ENCODE measurements at regions not wholly inside any gene's neighbourhood (a gene's known extent, or its start where the extent isn't known, plus 50 kb on each side); places are given as distances from the start of the nearest gene placed in this dataset.
A peak's percentile ranks its signal among the peaks of the same experiment; 100 is the strongest.

DNA sequence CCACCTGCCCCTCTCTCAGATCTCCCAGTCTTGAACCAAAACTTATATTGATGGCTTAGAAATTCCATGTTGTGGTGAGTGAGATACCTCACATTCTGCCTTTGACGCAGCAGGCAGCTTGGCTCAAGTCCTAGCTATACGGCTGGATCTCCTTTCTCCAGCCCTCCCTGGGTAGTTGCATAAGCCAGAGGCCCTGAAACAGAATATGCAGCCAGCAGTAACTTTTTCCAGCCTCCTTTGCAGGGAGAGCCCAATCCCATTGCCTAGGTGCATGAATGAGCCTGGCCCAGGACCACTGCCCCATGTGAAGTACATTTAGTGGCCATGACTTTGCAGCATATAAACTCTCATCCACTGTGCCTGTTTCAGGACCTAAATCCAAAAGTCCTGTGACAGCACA lies 202.2 kb upstream of the CDYL start:
- TF ChIP-seq EZH2phosphoT487 (IDR thresholded peaks at IDR 0.05; ENCODE audit: insufficient read depth, low read depth) (no peak), EZH2 (IDR thresholded peaks at IDR 0.05; ENCODE audit: insufficient read depth, poor library complexity, severe bottlenecking) (no peak)
- Histone ChIP-seq H2AFZ (no peak overlapping the region; the same call in 1 of the 2 replicates), H3K27me3 (replicated peaks; ENCODE audit: insufficient read depth) (no peaks in the 10 kb centered on the region), H3K4me2 (ENCODE audit: unreplicated experiment) (no peak overlapping the region), H3K9me3 (ENCODE audit: low read depth) (no peaks in the 10 kb centered on the region), H3K36me3 (ENCODE audit: low read depth) (no peaks in the 10 kb centered on the region), H3K9ac (no peak overlapping the region), H4K20me1 (ENCODE audit: insufficient read depth) (no peaks in the 10 kb centered on the region), H3K4me1 (ENCODE audit: insufficient read depth) (peaks cover 24% of the 10 kb centered on the region), H3K27ac (0 out of 2 replicates have a peak overlapping the region, but pooled peaks have one; percentile 14), H3K9me2 (ENCODE audit: insufficient read depth) (no peaks in the 10 kb centered on the region), H3K79me2 (ENCODE audit: insufficient read depth) (no peaks in the 10 kb centered on the region), H3F3A (ENCODE audit: insufficient read depth) (peaks cover 4% of the 10 kb centered on the region; the same call in 1 of the 2 replicates), H3K4me3 (no peak overlapping the region)
- 29 to 40% methylated on average over 2 of the region's 2 CpGs for WGBS, 2 experiments (ENCODE audit: low coverage in 1 of 2, low lambda C conversion rate in 2 of 2, missing lambda C conversion rate in 2 of 2)
- peak; percentile 69 for DNase-seq
- in situ Hi-C loops (cut with MboI), result no loop called here

DNA sequence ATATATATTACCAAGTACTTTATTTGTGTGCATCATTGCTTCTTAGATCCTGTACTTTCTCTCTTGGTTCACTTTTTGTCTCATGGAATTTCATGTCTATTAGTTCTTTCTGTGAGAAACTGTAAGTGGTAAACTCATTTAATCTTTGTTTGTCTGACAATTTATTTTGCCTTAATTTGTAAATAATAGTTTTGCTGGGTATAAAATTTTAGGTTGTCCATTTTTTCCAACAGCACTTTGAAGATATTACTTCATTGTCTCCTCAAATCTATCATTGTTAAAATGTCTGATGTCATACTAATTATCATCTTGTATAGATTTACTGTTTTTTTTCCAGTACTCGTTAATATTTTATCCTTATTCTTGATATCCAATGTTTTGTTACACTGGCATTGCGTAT lies 205.2 kb upstream of the CDYL start:
- in situ Hi-C loops (cut with MboI), result no loop called here
- no peak overlapping the region for H3K9ac ChIP-seq
- no peaks in the 10 kb centered on the region for H3K9me2 ChIP-seq (ENCODE audit: insufficient read depth)
- H2AFZ ChIP-seq, result no peak overlapping the region
- DNase-seq, result no peak
- H3K27ac ChIP-seq, result no peak overlapping the region
- 75 to 90% methylated on average over 2 of the region's 2 CpGs for WGBS, 2 experiments (ENCODE audit: low coverage in 1 of 2, low lambda C conversion rate in 2 of 2, missing lambda C conversion rate in 2 of 2)
- peaks cover 22% of the 10 kb centered on the region for H3K4me1 ChIP-seq (ENCODE audit: insufficient read depth)
- no peak overlapping the region for H3K4me2 ChIP-seq (ENCODE audit: unreplicated experiment)
- no peaks in the 10 kb centered on the region for H3K36me3 ChIP-seq (ENCODE audit: low read depth)
- no peak for TF ChIP-seq EZH2phosphoT487 (IDR thresholded peaks at IDR 0.05; ENCODE audit: insufficient read depth, low read depth)
- no peak for TF ChIP-seq EZH2 (IDR thresholded peaks at IDR 0.05; ENCODE audit: insufficient read depth, poor library complexity, severe bottlenecking)
- H3K4me3 ChIP-seq, result no peak overlapping the region
- H4K20me1 ChIP-seq (ENCODE audit: insufficient read depth), result no peaks in the 10 kb centered on the region
- no peaks in the 10 kb centered on the region for H3K79me2 ChIP-seq (ENCODE audit: insufficient read depth)
- no peaks in the 10 kb centered on the region for H3K9me3 ChIP-seq (ENCODE audit: low read depth)
- no peaks in the 10 kb centered on the region for H3K27me3 ChIP-seq (replicated peaks; ENCODE audit: insufficient read depth)
- H3F3A ChIP-seq (ENCODE audit: insufficient read depth), result peaks cover 8% of the 10 kb centered on the region; the same call in 1 of the 2 replicates

DNA sequence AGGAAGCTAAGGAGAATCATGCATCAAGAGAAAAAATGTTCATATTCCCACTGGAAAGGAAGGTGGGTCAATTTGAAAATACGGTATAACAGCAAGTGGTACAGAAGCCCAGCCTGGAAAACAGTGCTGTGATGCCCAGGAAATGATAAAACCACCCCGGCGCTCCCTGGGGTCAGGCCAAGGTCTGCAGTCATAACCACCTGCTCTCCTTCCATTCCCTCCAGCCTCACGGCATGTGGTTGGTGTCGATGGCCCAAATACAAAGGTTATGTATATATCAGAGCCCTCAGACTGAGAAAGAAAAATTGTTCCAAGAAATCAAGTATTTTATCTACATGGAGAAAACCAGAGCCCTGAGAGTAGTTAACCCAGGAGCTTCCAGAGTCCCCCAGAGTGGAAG lies 208.1 kb upstream of the CDYL start:
- Histone ChIP-seq H3K4me3 (no peak overlapping the region), H3K79me2 (ENCODE audit: insufficient read depth) (no peaks in the 10 kb centered on the region), H3K9me3 (ENCODE audit: low read depth) (no peaks in the 10 kb centered on the region), H3K9ac (no peak overlapping the region), H4K20me1 (ENCODE audit: insufficient read depth) (no peaks in the 10 kb centered on the region), H3K4me2 (ENCODE audit: unreplicated experiment) (no peak overlapping the region), H3K36me3 (ENCODE audit: low read depth) (no peaks in the 10 kb centered on the region), H3K4me1 (ENCODE audit: insufficient read depth) (peaks cover 12% of the 10 kb centered on the region), H3K27me3 (replicated peaks; ENCODE audit: insufficient read depth) (no peaks in the 10 kb centered on the region), H2AFZ (no peak overlapping the region), H3K27ac (no peak overlapping the region), H3F3A (ENCODE audit: insufficient read depth) (peaks cover 8% of the 10 kb centered on the region; the same call in 1 of the 2 replicates), H3K9me2 (ENCODE audit: insufficient read depth) (no peaks in the 10 kb centered on the region)
- no peak for DNase-seq
- in situ Hi-C loops (cut with MboI), result no loop called here
- TF ChIP-seq EZH2phosphoT487 (IDR thresholded peaks at IDR 0.05; ENCODE audit: insufficient read depth, low read depth) (no peak), EZH2 (IDR thresholded peaks at IDR 0.05; ENCODE audit: insufficient read depth, poor library complexity, severe bottlenecking) (no peak)
- 83 to 88% methylated on average over 5 of the region's 5 CpGs for WGBS, 2 experiments (ENCODE audit: low coverage in 1 of 2, low lambda C conversion rate in 2 of 2, missing lambda C conversion rate in 2 of 2)

DNA sequence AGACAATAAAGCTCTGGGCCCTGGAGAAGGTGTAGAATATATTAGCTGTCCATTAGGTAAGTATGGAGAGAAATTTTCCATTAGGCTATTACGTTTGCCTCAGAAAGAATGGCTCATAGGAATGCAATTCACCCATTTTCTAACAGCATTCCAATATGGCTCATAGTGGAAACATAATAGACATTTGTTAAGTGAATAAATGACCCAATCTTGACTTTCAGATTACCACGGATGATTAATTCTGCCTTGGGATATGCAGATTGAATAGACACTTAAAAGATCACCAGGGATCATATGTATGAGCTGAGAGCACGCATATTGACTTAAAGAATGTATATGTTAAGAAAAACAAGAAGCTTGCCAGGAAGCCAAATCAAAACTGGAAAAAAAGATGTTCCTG lies 209.1 kb upstream of the CDYL start:
- H3K27me3 ChIP-seq (replicated peaks; ENCODE audit: insufficient read depth), result no peaks in the 10 kb centered on the region
- no peaks in the 10 kb centered on the region for H4K20me1 ChIP-seq (ENCODE audit: insufficient read depth)
- WGBS, 2 experiments (ENCODE audit: low coverage in 1 of 2, low lambda C conversion rate in 2 of 2, missing lambda C conversion rate in 2 of 2), result 34 to 41% methylated on average over 3 of the region's 3 CpGs
- TF ChIP-seq EZH2phosphoT487 (IDR thresholded peaks at IDR 0.05; ENCODE audit: insufficient read depth, low read depth) (no peak), EZH2 (IDR thresholded peaks at IDR 0.05; ENCODE audit: insufficient read depth, poor library complexity, severe bottlenecking) (no peak)
- peaks cover 12% of the 10 kb centered on the region for H3K4me1 ChIP-seq (ENCODE audit: insufficient read depth)
- no peaks in the 10 kb centered on the region for H3K9me2 ChIP-seq (ENCODE audit: insufficient read depth)
- 0 out of 2 replicates have a peak overlapping the region, but pooled peaks have one; percentile 7 for H2AFZ ChIP-seq
- H3K79me2 ChIP-seq (ENCODE audit: insufficient read depth), result no peaks in the 10 kb centered on the region
- peaks cover 8% of the 10 kb centered on the region; the same call in 1 of the 2 replicates for H3F3A ChIP-seq (ENCODE audit: insufficient read depth)
- peak overlapping the region; percentile 19 for H3K27ac ChIP-seq
- H3K4me2 ChIP-seq (ENCODE audit: unreplicated experiment), result peak overlapping the region; percentile 8
- DNase-seq, result peak; percentile 85
- no peak overlapping the region for H3K4me3 ChIP-seq
- in situ Hi-C loops (cut with MboI), result no loop called here
- no peak overlapping the region for H3K9ac ChIP-seq
- H3K36me3 ChIP-seq (ENCODE audit: low read depth), result no peaks in the 10 kb centered on the region
- no peaks in the 10 kb centered on the region for H3K9me3 ChIP-seq (ENCODE audit: low read depth)

Data from GM23248 (cell line).